Endothelial cell of umbilical vein (primary cell): ENCODE measurements at regions not wholly inside any gene's neighbourhood (a gene's known extent, or its start where the extent isn't known, plus 50 kb on each side); places are given as distances from the start of the nearest gene placed in this dataset.

Experiments
- CTCF ChIP-seq, 2 donors: IDR thresholded peaks; 1 replicate in 1 of 2; 2 replicates in 1 of 2; pipeline ENCODE4 v1.5.1; 2011; ENCODE audit warnings: low read length in 2 of 2, mild to moderate bottlenecking in 2 of 2, moderate library complexity in 2 of 2, control low read depth in 1 of 2, inconsistent platforms in 1 of 2, low read depth in 1 of 2; ENCODE audit not compliant: insufficient read depth in 1 of 2; ENCODE audit errors: extremely low read depth in 1 of 2
- EZH2 ChIP-seq: IDR thresholded peaks from 2 replicates; pipeline ENCODE4 v1.6.1; 2012; ENCODE audit warnings: borderline replicate concordance, low read depth, mild to moderate bottlenecking, moderate library complexity, low read length, inconsistent platforms; ENCODE audit not compliant: severe bottlenecking
- FOS ChIP-seq: IDR thresholded peaks from 2 replicates; pipeline ENCODE4 v1.6.1; 2011; ENCODE audit warnings: mild to moderate bottlenecking, low read length, moderate library complexity, borderline replicate concordance; ENCODE audit not compliant: insufficient read depth
- JUN ChIP-seq: IDR thresholded peaks from 2 replicates; pipeline ENCODE4 v1.6.1; 2011; ENCODE audit warnings: borderline replicate concordance, low read depth; ENCODE audit not compliant: insufficient read length, insufficient read depth
- MAX ChIP-seq: IDR thresholded peaks from 2 replicates; pipeline ENCODE4 v1.6.1; 2011; ENCODE audit not compliant: insufficient read depth, insufficient read length
- MYC ChIP-seq: IDR thresholded peaks from one replicate; pipeline ENCODE4 v1.6.1; 2011; ENCODE audit warnings: mild to moderate bottlenecking, low read depth, low read length
- POLR2A ChIP-seq: IDR thresholded peaks from 2 replicates; pipeline ENCODE4 v1.6.1; 2012; ENCODE audit warnings: low read depth, mild to moderate bottlenecking, control low read depth, low read length
- POLR2AphosphoS5 ChIP-seq: IDR thresholded peaks from 2 replicates; pipeline ENCODE4 v1.6.1; 2012; ENCODE audit warnings: low read depth, mild to moderate bottlenecking, control low read depth, low read length, moderate library complexity; ENCODE audit not compliant: insufficient read depth

- TF ChIP-seq CTCF (IDR thresholded peaks at IDR 0.05; ENCODE audit: extremely low read depth in 1 of 2, insufficient read depth in 1 of 2, low read depth in 1 of 2, low read length in 2 of 2): no peak
- TF ChIP-seq POLR2A: no peak
- no peak for TF ChIP-seq EZH2
- no peak for TF ChIP-seq POLR2AphosphoS5
- no peak for TF ChIP-seq FOS
- no peak for TF ChIP-seq MYC
- no peak for TF ChIP-seq JUN
- TF ChIP-seq MAX: no peak
Observed at GRCh38 chr7:142548978-142549377, 200.3 kb upstream of the PRSS1 start.
